Glutamatergic neuron (in vitro differentiated cells): ENCODE measurements at regions not wholly inside any gene's neighbourhood (a gene's known extent, or its start where the extent isn't known, plus 50 kb on each side); places are given as distances from the start of the nearest gene placed in this dataset.
"Not testable (repeated sequence)": the region's sequence is repeated elsewhere in the genome, so short reads cannot be mapped to it uniquely, and the experiment has no call there.

Experiments used
- DNase-seq: peaks from one replicate; pipeline ENCODE4 v3.0.0; 2022
- H3K27ac Mint-ChIP-seq: one replicate; pipeline ENCODE4 v1.8.0; 2020; ENCODE audit warnings: mild to moderate bottlenecking, mixed read lengths, inconsistent platforms; ENCODE audit not compliant: unreplicated experiment
- H3K27me3 Mint-ChIP-seq: one replicate; pipeline ENCODE4 v1.8.0; 2020; ENCODE audit warnings: mild to moderate bottlenecking, moderate library complexity, mixed read lengths, inconsistent platforms; ENCODE audit not compliant: unreplicated experiment
- H3K36me3 Mint-ChIP-seq: one replicate; pipeline ENCODE4 v1.8.0; 2020; ENCODE audit warnings: mild to moderate bottlenecking, mixed read lengths, inconsistent platforms; ENCODE audit not compliant: unreplicated experiment
- H3K4me1 Mint-ChIP-seq: one replicate; pipeline ENCODE4 v1.8.0; 2020; ENCODE audit warnings: mild to moderate bottlenecking, low read depth, mixed read lengths, inconsistent platforms; ENCODE audit not compliant: unreplicated experiment
- H3K4me3 Mint-ChIP-seq: one replicate; pipeline ENCODE4 v1.8.0; 2020; ENCODE audit warnings: mild to moderate bottlenecking, mixed read lengths, inconsistent platforms; ENCODE audit not compliant: unreplicated experiment
- H3K9me3 Mint-ChIP-seq: one replicate; pipeline ENCODE4 v1.8.0; 2020; ENCODE audit warnings: mild to moderate bottlenecking, moderate library complexity, mixed read lengths, inconsistent platforms; ENCODE audit not compliant: unreplicated experiment
- CTCF ChIP-seq: fragments of 200-600 bp; sonication (generic); IDR thresholded peaks from one replicate; pipeline ENCODE4 v1.5.0; 2021; ENCODE audit not compliant: partially characterized antibody, unreplicated experiment

GRCh38 chr16:87117936-87118335, 199.3 kb downstream of the C16orf95 start:
- Mint-ChIP-seq H3K4me1 (no peaks in the 10 kb centered on the region), H3K4me3 (no peak overlapping the region), H3K27ac (no peak overlapping the region), H3K36me3 (no peaks in the 10 kb centered on the region), H3K9me3 (peaks cover 2% of the 10 kb centered on the region), H3K27me3 (peaks cover 2% of the 10 kb centered on the region)
- no peak for DNase-seq
- TF ChIP-seq CTCF, result no peak

GRCh38 chr16:87119168-87119567, 198.0 kb downstream of the C16orf95 start:
- DNase-seq, result no peak
- Mint-ChIP-seq H3K9me3 (peaks cover 2% of the 10 kb centered on the region), H3K27ac (no peak overlapping the region), H3K4me1 (no peaks in the 10 kb centered on the region), H3K4me3 (no peak overlapping the region), H3K36me3 (no peaks in the 10 kb centered on the region), H3K27me3 (peaks cover 2% of the 10 kb centered on the region)
- no peak for TF ChIP-seq CTCF

GRCh38 chr16:87119748-87120147, 197.4 kb downstream of the C16orf95 start:
- no peak for DNase-seq
- Mint-ChIP-seq H3K27ac (no peak overlapping the region), H3K9me3 (peaks cover 2% of the 10 kb centered on the region), H3K36me3 (no peaks in the 10 kb centered on the region), H3K4me3 (no peak overlapping the region), H3K27me3 (peaks cover 2% of the 10 kb centered on the region), H3K4me1 (no peaks in the 10 kb centered on the region)
- TF ChIP-seq CTCF, result no peak

- H3K4me1 Mint-ChIP-seq, result no peaks in the 10 kb centered on the region
- no peaks in the 10 kb centered on the region for H3K36me3 Mint-ChIP-seq
- no peak overlapping the region for H3K4me3 Mint-ChIP-seq
- no peak overlapping the region for H3K27ac Mint-ChIP-seq
- H3K9me3 Mint-ChIP-seq, result peaks cover 3% of the 10 kb centered on the region
- no peak for TF ChIP-seq CTCF
- DNase-seq, result no peak
- H3K27me3 Mint-ChIP-seq, result no peaks in the 10 kb centered on the region
Measured at GRCh38 chr16:87121816-87122215, 195.4 kb downstream of the C16orf95 start.

- Mint-ChIP-seq H3K36me3 (no peaks in the 10 kb centered on the region), H3K9me3 (peaks cover 3% of the 10 kb centered on the region), H3K4me3 (no peak overlapping the region), H3K27ac (no peak overlapping the region), H3K4me1 (no peaks in the 10 kb centered on the region), H3K27me3 (no peaks in the 10 kb centered on the region)
- no peak for TF ChIP-seq CTCF
- DNase-seq, result no peak
Measured at GRCh38 chr16:87123356-87124001, 193.7 kb downstream of the C16orf95 start.

GRCh38 chr16:87124405-87124804, 192.8 kb downstream of the C16orf95 start:
- H3K4me1 Mint-ChIP-seq, H3K4me3 Mint-ChIP-seq, H3K9me3 Mint-ChIP-seq, H3K27me3 Mint-ChIP-seq, H3K27ac Mint-ChIP-seq, DNase-seq, H3K36me3 Mint-ChIP-seq: not testable (repeated sequence)
